OCI-LY7 (cell line): ENCODE measurements at regions not wholly inside any gene's neighbourhood (a gene's known extent, or its start where the extent isn't known, plus 50 kb on each side); places are given as distances from the start of the nearest gene placed in this dataset.

Experiments used
- BruUV-seq: library from RNA; stranded (reverse); fragments of 400-500 nt; replicated peaks from 2 replicates; lab custom pipeline; 2021; lab: Mats Ljungman, UMichigan
- CTCF ChIA-PET: fragments of 300-600 bp; sonication (Branson Sonifier 250); formaldehyde crosslinking; loops from one replicate; lab custom pipeline; 2022; ENCODE audit warnings: antibody characterized with exemption; ENCODE audit not compliant: unreplicated experiment; lab: Charles Lee
- POLR2A ChIA-PET: fragments of 300-600 bp; sonication (Branson Sonifier 250); formaldehyde crosslinking; loops from one replicate; lab custom pipeline; 2022; ENCODE audit warnings: antibody characterized with exemption; lab: Charles Lee
- DNase-seq: peaks from one replicate; pipeline ENCODE4 v3.0.0-alpha.2; 2015; ENCODE audit warnings: low spot score
- H2AFZ ChIP-seq: fragments of 200-600 bp; sonication (generic), shearing (Covaris generic); 2 replicates; pipeline ENCODE4 v1.6.1; 2014; ENCODE audit warnings: mild to moderate bottlenecking, antibody characterized with exemption, low read length, moderate library complexity
- H3K27ac ChIP-seq: fragments of 200-600 bp; sonication (generic); 2 replicates; pipeline ENCODE4 v1.5.1; 2014; ENCODE audit warnings: mixed run types, low read depth, mild to moderate bottlenecking, moderate library complexity, low read length, inconsistent platforms; ENCODE audit not compliant: poor library complexity, severe bottlenecking
- H3K36me3 ChIP-seq: fragments of 200-600 bp; sonication (generic); 2 replicates; pipeline ENCODE4 v1.6.1; 2014; ENCODE audit warnings: mild to moderate bottlenecking, antibody characterized with exemption, low read length, moderate library complexity, mixed read lengths; ENCODE audit not compliant: insufficient read depth
- H3K4me1 ChIP-seq: fragments of 200-600 bp; sonication (generic); 2 replicates; pipeline ENCODE4 v1.5.1; 2014; ENCODE audit warnings: mild to moderate bottlenecking, low read length; ENCODE audit not compliant: insufficient read depth, poor library complexity, severe bottlenecking
- H3K4me2 ChIP-seq: fragments of 200-600 bp; sonication (generic); 2 replicates; pipeline ENCODE4 v1.6.1; 2014; ENCODE audit warnings: mild to moderate bottlenecking, low read length
- H3K4me3 ChIP-seq: fragments of 200-600 bp; sonication (generic); 2 replicates; pipeline ENCODE4 v1.5.1; 2014; ENCODE audit warnings: mild to moderate bottlenecking, low read depth, low read length; ENCODE audit not compliant: poor library complexity, severe bottlenecking
- H3K79me2 ChIP-seq: fragments of 200-600 bp; sonication (generic); 2 replicates; pipeline ENCODE4 v1.6.1; 2016; ENCODE audit warnings: low read depth, mild to moderate bottlenecking, low read length, moderate library complexity, mixed read lengths; ENCODE audit not compliant: insufficient read depth
- H3K9me2 ChIP-seq: fragments of 200-600 bp; sonication (generic); 2 replicates; pipeline ENCODE4 v1.6.1; 2016; ENCODE audit warnings: mild to moderate bottlenecking, low read length, mixed read lengths; ENCODE audit not compliant: insufficient read depth
- H3K9me3 ChIP-seq: fragments of 200-600 bp; sonication (generic); 2 replicates; pipeline ENCODE4 v1.6.1; 2014; ENCODE audit warnings: mild to moderate bottlenecking, mixed run types, low read length, mixed read lengths
- H4K20me1 ChIP-seq: fragments of 200-600 bp; sonication (generic); 2 replicates; pipeline ENCODE4 v1.6.1; 2014; ENCODE audit warnings: mild to moderate bottlenecking, antibody characterized with exemption, low read length, moderate library complexity, mixed read lengths; ENCODE audit not compliant: insufficient read depth
- EZH2phosphoT487 ChIP-seq: fragments of 200-600 bp; sonication (generic); IDR thresholded peaks from 2 replicates; pipeline ENCODE4 v1.6.1; 2018; ENCODE audit warnings: low read depth, borderline replicate concordance, mild to moderate bottlenecking, mixed run types, antibody characterized with exemption, low read length, moderate library complexity, mixed read lengths
- intact Hi-C: fragments of 100-400 bp; cut with micrococcal nuclease; formaldehyde crosslinking; loops from one replicate; pipeline ENCODE4 v1.10.0; 2022; ENCODE audit not compliant: unreplicated experiment
- TF ChIP-seq, protein P1 (sequence below): fragments of 200-600 bp; sonication (generic); conservative IDR thresholded peaks from 2 replicates; pipeline ENCODE4 v1.5.1; 2014; ENCODE audit warnings: mild to moderate bottlenecking, antibody characterized with exemption, low read length, moderate library complexity, mixed read lengths

DNA sequence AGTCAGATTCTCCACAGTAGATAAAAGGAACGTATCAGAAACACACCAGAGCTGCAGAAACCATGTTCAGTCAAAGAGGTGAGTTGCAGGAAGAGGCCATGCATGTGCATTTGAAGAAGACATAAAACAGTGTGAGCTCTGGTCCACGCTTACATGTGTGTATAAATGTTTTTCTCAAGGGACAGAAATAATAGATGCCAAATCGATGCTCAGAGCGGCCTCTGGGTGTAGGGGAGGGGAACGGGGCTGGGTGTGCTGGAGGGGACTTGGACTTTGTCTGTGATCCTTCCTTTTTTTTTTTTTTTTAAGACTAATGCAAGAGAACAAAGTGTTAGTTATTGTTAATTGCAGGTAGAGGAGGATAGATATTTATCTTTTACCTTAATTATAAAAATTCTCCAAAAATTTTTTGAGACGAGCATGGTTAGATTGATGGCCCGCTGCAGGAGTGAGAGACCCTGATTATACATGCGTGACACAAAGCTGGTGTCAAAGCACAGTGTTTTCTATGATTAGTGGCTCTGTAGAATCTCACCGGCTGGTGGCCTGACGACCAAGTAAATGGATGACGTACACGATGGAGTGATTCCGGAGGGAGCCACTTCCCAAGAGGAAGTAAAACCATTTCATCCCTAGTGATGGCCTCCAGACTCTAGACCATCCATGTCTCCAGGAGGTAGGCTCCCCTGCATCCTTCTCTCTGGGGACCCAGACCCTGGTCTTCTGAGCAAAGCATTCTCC, 240.2 kb downstream of the ENGASE start:
- H3K9me2 ChIP-seq: no peaks in the 10 kb centered on the region
- H3K36me3 ChIP-seq: no peaks in the 10 kb centered on the region
- no peaks in the 10 kb centered on the region for H3K9me3 ChIP-seq
- no TSS peak for BruUV-seq
- DNase-seq: no peak
- intact Hi-C loops: no loop called here
- no peak overlapping the region for H3K4me2 ChIP-seq
- no peaks in the 10 kb centered on the region for H3K79me2 ChIP-seq
- no peak for TF ChIP-seq EZH2phosphoT487
- TF ChIP-seq, protein P1, sequence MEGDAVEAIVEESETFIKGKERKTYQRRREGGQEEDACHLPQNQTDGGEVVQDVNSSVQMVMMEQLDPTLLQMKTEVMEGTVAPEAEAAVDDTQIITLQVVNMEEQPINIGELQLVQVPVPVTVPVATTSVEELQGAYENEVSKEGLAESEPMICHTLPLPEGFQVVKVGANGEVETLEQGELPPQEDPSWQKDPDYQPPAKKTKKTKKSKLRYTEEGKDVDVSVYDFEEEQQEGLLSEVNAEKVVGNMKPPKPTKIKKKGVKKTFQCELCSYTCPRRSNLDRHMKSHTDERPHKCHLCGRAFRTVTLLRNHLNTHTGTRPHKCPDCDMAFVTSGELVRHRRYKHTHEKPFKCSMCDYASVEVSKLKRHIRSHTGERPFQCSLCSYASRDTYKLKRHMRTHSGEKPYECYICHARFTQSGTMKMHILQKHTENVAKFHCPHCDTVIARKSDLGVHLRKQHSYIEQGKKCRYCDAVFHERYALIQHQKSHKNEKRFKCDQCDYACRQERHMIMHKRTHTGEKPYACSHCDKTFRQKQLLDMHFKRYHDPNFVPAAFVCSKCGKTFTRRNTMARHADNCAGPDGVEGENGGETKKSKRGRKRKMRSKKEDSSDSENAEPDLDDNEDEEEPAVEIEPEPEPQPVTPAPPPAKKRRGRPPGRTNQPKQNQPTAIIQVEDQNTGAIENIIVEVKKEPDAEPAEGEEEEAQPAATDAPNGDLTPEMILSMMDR: no peak
- no peak overlapping the region for H3K4me3 ChIP-seq
- H4K20me1 ChIP-seq: no peaks in the 10 kb centered on the region
- ChIA-PET CTCF (no interaction called here), POLR2A (interaction anchor here (1.1 kb wide), 1 partner anchor 9 kb away, joined by 4 read pairs; no protein-coding TSS in a partner anchor)
- no peak overlapping the region for H2AFZ ChIP-seq
- H3K27ac ChIP-seq: no peak overlapping the region
- H3K4me1 ChIP-seq: peaks cover 4% of the 10 kb centered on the region

DNA sequence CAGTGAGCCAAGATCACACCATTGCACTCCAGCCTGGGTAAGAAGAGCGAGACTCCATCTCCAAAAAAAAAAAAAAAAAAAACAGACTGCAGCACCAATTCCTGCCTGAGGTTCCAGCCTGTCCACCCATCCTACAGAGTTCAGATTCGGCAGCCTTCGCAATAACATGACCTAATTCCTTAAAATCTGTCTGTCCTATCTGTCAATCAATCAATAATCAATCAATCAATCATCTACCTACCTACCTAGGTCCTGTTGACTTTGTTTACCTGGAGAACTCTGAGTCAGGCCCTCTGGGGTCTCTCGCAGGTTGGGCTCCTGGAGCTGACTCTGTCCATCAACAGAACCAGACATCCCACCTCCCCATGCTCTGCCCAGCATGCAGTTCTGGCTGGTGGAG, 236.7 kb downstream of the ENGASE start:
- Histone ChIP-seq H3K27ac (no peak overlapping the region), H4K20me1 (no peaks in the 10 kb centered on the region), H3K4me2 (no peak overlapping the region), H3K79me2 (no peaks in the 10 kb centered on the region), H3K4me3 (no peak overlapping the region), H2AFZ (no peak overlapping the region), H3K9me3 (no peaks in the 10 kb centered on the region), H3K9me2 (no peaks in the 10 kb centered on the region), H3K4me1 (peaks cover 38% of the 10 kb centered on the region), H3K36me3 (no peaks in the 10 kb centered on the region)
- no peak for TF ChIP-seq EZH2phosphoT487
- TF ChIP-seq, protein P1: no peak
- CTCF ChIA-PET: no interaction called here
- BruUV-seq: no TSS peak
- DNase-seq: no peak
- intact Hi-C loops: no loop called here
- POLR2A ChIA-PET: no interaction called here
